SJCRH30 (cell line): ENCODE measurements at regions not wholly inside any gene's neighbourhood (a gene's known extent, or its start where the extent isn't known, plus 50 kb on each side); places are given as distances from the start of the nearest gene placed in this dataset.

ENCODE experiments used
- DNase-seq, 2 experiments: peaks; one replicate each; pipeline ENCODE4 v3.0.0-alpha.2; 2015 to 2020
- H3K27ac ChIP-seq: fragments of 250-450 bp; sonication (Bioruptor Pico); 2 replicates; pipeline ENCODE4 v1.5.1; 2020; ENCODE audit warnings: mild to moderate bottlenecking, moderate library complexity
- H3K27me3 ChIP-seq: fragments of 250-450 bp; sonication (Bioruptor Pico); 2 replicates; pipeline ENCODE4 v1.5.1; 2020; ENCODE audit warnings: mild to moderate bottlenecking, moderate library complexity
- H3K36me3 ChIP-seq: fragments of 250-450 bp; sonication (Bioruptor Pico); 2 replicates; pipeline ENCODE4 v1.5.1; 2020; ENCODE audit warnings: mild to moderate bottlenecking, moderate library complexity
- H3K4me1 ChIP-seq: fragments of 250-450 bp; sonication (Bioruptor Pico); 2 replicates; pipeline ENCODE4 v1.5.1; 2020; ENCODE audit warnings: mild to moderate bottlenecking, moderate library complexity
- H3K4me3 ChIP-seq: fragments of 250-450 bp; sonication (Bioruptor Pico); 2 replicates; pipeline ENCODE4 v1.5.1; 2020; ENCODE audit warnings: mild to moderate bottlenecking, moderate library complexity
- H3K9me3 ChIP-seq: fragments of 250-450 bp; sonication (Bioruptor Pico); replicated peaks from 2 replicates; pipeline ENCODE4 v1.5.1; 2020; ENCODE audit warnings: mild to moderate bottlenecking, moderate library complexity

DNA sequence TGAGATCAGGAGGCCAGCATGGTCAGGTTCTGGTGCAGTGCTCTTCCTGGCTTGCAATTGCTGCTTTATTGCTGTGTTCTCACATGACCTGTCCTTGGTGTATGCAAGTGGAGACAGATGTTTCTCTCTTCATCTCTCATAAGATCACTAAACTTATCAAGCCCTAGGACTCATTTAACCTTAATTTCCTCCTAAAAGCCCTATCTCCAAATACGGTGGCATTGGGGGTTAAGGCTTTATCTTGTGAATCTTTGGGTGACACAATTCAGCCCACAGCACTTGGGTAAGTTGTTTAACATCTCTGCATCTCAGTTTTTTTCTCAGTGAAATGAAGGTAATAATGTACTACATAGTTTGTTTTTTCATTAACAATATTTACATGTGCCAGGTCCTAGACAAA is 152.4 kb downstream of the RWDD3 start:
- Histone ChIP-seq H3K4me1 (no peaks in the 10 kb centered on the region), H3K36me3 (no peaks in the 10 kb centered on the region), H3K9me3 (no peaks in the 10 kb centered on the region), H3K27ac (no peak overlapping the region), H3K4me3 (no peak overlapping the region), H3K27me3 (peaks cover 4% of the 10 kb centered on the region; the same call in 1 of the 2 replicates)
- no peak for DNase-seq

DNA sequence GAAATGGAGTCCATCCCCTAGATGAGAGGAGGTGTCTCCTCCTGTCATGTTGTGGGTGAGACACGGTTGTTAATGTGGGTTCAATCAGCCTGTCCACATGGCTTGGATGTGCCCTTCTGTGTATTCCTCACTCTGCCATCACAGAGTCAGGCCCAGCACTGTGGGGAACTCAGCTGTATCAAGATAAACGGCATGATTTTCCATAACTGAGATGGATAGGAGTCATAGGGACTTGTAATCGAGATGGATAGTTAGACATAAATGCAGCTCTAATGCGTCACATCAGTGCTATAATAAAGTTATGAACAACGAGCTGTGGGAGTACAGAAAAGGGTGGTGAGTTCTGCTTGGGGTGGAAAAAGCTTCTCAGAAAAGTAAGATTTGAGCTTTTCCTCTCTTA is 152.9 kb downstream of the RWDD3 start:
- Histone ChIP-seq H3K4me3 (no peak overlapping the region), H3K36me3 (no peaks in the 10 kb centered on the region), H3K27me3 (no peaks in the 10 kb centered on the region; the same call in 1 of the 2 replicates), H3K27ac (no peak overlapping the region), H3K9me3 (no peaks in the 10 kb centered on the region), H3K4me1 (no peaks in the 10 kb centered on the region)
- no peak for DNase-seq

DNA sequence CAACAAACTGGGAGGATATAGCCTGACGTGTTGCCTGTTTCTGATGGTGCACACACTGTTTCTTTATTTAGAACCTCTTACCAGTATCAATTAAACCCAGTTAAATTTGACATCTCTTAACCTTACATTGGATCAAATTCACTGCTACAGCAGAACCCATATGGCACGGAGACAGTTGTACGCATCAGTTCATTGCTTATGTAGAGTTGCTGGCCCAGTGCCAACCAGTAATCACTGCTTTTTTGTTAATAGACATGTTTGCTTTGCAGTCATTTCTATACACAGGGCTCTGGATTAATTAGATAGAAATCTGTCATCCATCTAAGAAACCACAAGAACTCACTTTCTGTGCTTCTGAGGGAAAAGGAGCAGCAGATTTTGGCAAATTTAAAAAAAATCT is 154.0 kb downstream of the RWDD3 start:
- no peak overlapping the region for H3K4me3 ChIP-seq
- no peaks in the 10 kb centered on the region for H3K4me1 ChIP-seq
- no peaks in the 10 kb centered on the region for H3K36me3 ChIP-seq
- no peaks in the 10 kb centered on the region; the same call in 1 of the 2 replicates for H3K27me3 ChIP-seq
- H3K27ac ChIP-seq: no peak overlapping the region
- peak in 1 of 2 experiments; percentile 20 for DNase-seq
- no peaks in the 10 kb centered on the region for H3K9me3 ChIP-seq

DNA sequence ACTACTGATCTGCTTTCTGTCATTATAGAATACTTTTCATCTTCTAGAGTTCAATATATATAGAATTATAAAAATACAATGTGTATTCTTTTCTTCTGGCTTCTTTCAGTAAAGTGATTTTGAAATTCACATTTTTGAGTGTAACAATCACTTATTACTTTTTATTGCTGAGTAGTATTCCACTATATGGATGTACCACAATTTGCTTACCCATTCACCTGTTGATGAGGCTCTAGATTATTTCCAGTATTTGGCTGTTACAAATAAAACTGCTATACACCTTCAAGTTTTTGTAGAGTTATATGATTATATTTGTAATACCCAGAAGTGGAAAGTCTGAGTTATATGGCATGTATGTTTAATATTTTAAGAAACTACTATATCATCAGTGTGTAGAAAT is 159.4 kb downstream of the RWDD3 start:
- Histone ChIP-seq H3K36me3 (no peaks in the 10 kb centered on the region), H3K27me3 (0 out of 2 replicates have a peak, but pooled peaks cover 3% of the 10 kb centered on the region), H3K27ac (no peak overlapping the region), H3K4me1 (peaks cover 14% of the 10 kb centered on the region), H3K9me3 (peaks cover 3% of the 10 kb centered on the region; the same call in 1 of the 2 replicates), H3K4me3 (no peak overlapping the region)
- no peak for DNase-seq

DNA sequence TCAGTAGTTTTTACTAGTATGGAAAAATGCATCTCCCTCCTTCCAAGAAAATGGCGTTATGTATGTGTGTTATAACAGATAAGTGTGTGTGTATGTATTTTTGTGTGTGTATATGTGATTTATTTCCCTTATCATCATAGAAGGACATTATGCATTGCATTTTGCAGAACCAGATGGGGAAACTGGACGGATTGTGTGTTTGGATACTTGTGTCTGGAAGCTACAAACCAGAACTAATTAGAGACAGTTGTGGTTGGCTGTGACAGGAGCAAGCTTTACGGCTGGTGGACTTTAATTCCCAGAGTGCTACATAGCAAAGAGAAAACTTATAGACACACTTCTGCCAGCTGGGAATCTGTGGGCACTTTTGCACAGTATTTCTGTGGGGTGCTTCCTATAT is 162.5 kb downstream of the RWDD3 start:
- peak; percentile 31 to 63 for DNase-seq
- Histone ChIP-seq H3K9me3 (peaks cover 3% of the 10 kb centered on the region; the same call in 1 of the 2 replicates), H3K36me3 (no peaks in the 10 kb centered on the region), H3K4me1 (peaks cover 16% of the 10 kb centered on the region), H3K27me3 (0 out of 2 replicates have a peak, but pooled peaks cover 3% of the 10 kb centered on the region), H3K27ac (peak overlapping the region; percentile 44), H3K4me3 (no peak overlapping the region)

DNA sequence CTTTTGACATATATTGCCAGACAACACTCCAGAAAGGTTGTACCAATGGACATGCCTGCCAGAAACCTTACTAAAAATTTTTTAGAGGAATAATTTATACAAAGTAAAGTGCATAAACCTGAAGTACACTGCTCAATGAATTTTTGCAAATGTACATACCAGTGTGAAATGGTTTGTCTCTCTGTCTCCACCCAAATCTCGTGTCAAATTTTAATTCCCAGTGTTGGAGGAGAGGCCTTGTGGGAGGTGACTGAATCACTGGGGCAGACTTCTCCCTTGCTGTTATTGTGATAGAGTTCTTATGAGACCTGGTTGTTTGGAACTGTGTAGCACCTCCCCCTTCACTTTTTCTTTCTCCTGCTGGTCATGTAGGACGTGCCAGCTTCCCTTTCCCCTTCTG is 168.8 kb downstream of the RWDD3 start:
- H3K4me3 ChIP-seq: no peak overlapping the region
- 0 out of 2 replicates have a peak, but pooled peaks cover 3% of the 10 kb centered on the region for H3K27me3 ChIP-seq
- H3K9me3 ChIP-seq: no peaks in the 10 kb centered on the region
- no peak overlapping the region for H3K27ac ChIP-seq
- H3K4me1 ChIP-seq: 0 out of 2 replicates have a peak, but pooled peaks cover 2% of the 10 kb centered on the region
- H3K36me3 ChIP-seq: no peaks in the 10 kb centered on the region
- no peak for DNase-seq

DNA sequence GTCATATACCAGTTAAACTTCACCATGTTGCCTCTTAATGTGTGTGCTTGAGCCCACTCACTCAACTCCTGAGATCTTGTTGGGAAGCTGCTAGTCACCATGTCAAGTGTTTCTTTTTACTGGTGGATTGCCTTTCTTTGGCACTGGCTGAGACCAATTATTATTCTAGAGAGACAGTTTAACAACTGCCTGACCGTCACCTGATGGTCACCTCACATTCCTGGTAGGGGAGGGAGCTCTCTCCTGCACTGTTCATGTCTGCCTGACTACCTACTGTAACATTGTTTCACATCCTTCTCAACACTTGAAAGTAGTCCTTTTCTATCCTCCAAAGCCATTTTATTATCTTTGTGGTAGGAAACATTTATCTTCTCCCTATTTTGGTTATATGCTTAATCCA is 172.3 kb downstream of the RWDD3 start:
- H3K27me3 ChIP-seq: 0 out of 2 replicates have a peak, but pooled peaks cover 5% of the 10 kb centered on the region
- no peak overlapping the region for H3K27ac ChIP-seq
- H3K9me3 ChIP-seq: no peaks in the 10 kb centered on the region
- H3K4me1 ChIP-seq: no peaks in the 10 kb centered on the region
- no peak overlapping the region for H3K4me3 ChIP-seq
- no peaks in the 10 kb centered on the region for H3K36me3 ChIP-seq
- DNase-seq: no peak

DNA sequence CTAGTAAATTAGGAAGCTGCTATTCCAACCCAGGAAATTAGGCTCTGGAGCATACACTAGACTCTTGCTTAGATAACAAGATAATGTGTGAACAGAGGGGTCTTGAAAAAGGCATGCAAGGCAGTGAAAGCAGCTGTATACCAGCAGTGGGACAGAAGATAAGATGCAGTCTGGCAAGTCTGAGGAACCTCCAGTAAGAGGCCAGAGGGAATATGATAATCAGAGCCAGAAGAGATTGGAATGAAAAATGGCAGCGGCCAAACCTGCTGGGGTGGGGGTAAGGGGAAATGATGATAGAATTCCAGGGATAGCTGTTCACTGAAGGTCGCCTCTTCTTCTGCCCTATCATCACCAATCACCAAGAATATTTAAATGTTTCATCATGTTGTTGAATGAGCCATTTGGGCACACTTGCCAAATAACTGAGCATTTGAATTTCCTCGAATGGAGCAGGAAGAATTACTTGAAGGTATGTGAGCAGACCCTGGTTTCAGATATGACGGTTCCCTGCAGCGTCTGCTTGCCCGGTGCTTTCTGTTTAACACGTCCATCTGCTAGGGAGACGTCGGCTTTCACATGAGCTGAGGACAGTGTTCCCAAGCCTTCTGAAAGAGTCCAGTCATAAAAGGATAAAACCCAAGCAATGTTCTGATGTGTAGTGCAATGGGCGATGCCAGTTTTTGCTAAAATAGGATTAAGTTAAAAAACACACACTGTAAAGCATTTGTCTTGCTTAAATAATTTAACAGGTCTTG is 173.3 kb downstream of the RWDD3 start:
- Histone ChIP-seq H3K27ac (no peak overlapping the region), H3K27me3 (peaks cover 5% of the 10 kb centered on the region; the same call in 1 of the 2 replicates), H3K36me3 (no peaks in the 10 kb centered on the region), H3K4me3 (no peak overlapping the region), H3K9me3 (no peaks in the 10 kb centered on the region), H3K4me1 (no peaks in the 10 kb centered on the region)
- no peak for DNase-seq

- peaks cover 5% of the 10 kb centered on the region; the same call in 1 of the 2 replicates for H3K27me3 ChIP-seq
- no peak overlapping the region for H3K27ac ChIP-seq
- H3K4me1 ChIP-seq: no peaks in the 10 kb centered on the region
- H3K36me3 ChIP-seq: no peaks in the 10 kb centered on the region
- DNase-seq: no peak
- no peak overlapping the region for H3K4me3 ChIP-seq
- H3K9me3 ChIP-seq: no peaks in the 10 kb centered on the region
Observed at GRCh38 chr1:95407886-95408291, 173.9 kb downstream of the RWDD3 start.

GRCh38 chr1:95408507-95409136 is 174.6 kb downstream of the RWDD3 start:
- H3K27ac ChIP-seq: no peak overlapping the region
- DNase-seq: no peak
- no peaks in the 10 kb centered on the region for H3K36me3 ChIP-seq
- peaks cover 5% of the 10 kb centered on the region; the same call in 1 of the 2 replicates for H3K27me3 ChIP-seq
- H3K4me1 ChIP-seq: no peaks in the 10 kb centered on the region
- no peaks in the 10 kb centered on the region for H3K9me3 ChIP-seq
- H3K4me3 ChIP-seq: no peak overlapping the region

DNA sequence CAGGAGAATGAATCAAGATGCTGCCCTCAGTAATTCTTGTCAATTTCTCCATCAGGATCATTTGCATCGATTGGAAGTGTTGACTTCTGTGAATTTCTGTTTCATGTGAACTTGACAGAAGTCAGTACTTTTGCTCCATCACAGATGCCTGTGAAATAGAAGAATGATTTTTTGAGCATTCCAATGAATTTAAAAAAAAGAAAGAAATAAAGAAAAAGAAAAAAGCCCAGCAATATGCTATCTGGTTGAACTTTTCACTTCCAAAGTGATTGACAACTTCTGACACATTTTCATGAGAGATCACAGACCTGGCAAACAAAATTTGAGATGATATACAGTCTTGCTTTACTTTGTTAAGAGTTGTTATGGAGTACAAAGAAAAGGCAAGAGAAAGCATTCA is 175.3 kb downstream of the RWDD3 start:
- no peak for DNase-seq
- peaks cover 5% of the 10 kb centered on the region; the same call in 1 of the 2 replicates for H3K27me3 ChIP-seq
- H3K4me3 ChIP-seq: no peak overlapping the region
- H3K4me1 ChIP-seq: no peaks in the 10 kb centered on the region
- no peak overlapping the region for H3K27ac ChIP-seq
- H3K36me3 ChIP-seq: no peaks in the 10 kb centered on the region
- no peaks in the 10 kb centered on the region for H3K9me3 ChIP-seq

GRCh38 chr1:95409901-95410300 is 175.9 kb downstream of the RWDD3 start:
- H3K36me3 ChIP-seq: no peaks in the 10 kb centered on the region
- no peaks in the 10 kb centered on the region for H3K9me3 ChIP-seq
- no peak overlapping the region for H3K27ac ChIP-seq
- no peak overlapping the region for H3K4me3 ChIP-seq
- no peaks in the 10 kb centered on the region for H3K4me1 ChIP-seq
- DNase-seq: no peak
- H3K27me3 ChIP-seq: peaks cover 5% of the 10 kb centered on the region; the same call in 1 of the 2 replicates

- no peak for DNase-seq
- H3K4me1 ChIP-seq: no peaks in the 10 kb centered on the region
- H3K27ac ChIP-seq: no peak overlapping the region
- H3K36me3 ChIP-seq: no peaks in the 10 kb centered on the region
- H3K9me3 ChIP-seq: no peaks in the 10 kb centered on the region
- H3K27me3 ChIP-seq: no peaks in the 10 kb centered on the region; the same call in 1 of the 2 replicates
- no peak overlapping the region for H3K4me3 ChIP-seq
Observed at GRCh38 chr1:95415146-95415545, 181.1 kb downstream of the RWDD3 start.

GRCh38 chr1:95426772-95427171 is 192.8 kb downstream of the RWDD3 start:
- Histone ChIP-seq H3K9me3 (no peaks in the 10 kb centered on the region), H3K4me1 (no peaks in the 10 kb centered on the region), H3K4me3 (no peak overlapping the region), H3K27ac (no peak overlapping the region), H3K27me3 (no peaks in the 10 kb centered on the region), H3K36me3 (no peaks in the 10 kb centered on the region)
- no peak for DNase-seq

DNA sequence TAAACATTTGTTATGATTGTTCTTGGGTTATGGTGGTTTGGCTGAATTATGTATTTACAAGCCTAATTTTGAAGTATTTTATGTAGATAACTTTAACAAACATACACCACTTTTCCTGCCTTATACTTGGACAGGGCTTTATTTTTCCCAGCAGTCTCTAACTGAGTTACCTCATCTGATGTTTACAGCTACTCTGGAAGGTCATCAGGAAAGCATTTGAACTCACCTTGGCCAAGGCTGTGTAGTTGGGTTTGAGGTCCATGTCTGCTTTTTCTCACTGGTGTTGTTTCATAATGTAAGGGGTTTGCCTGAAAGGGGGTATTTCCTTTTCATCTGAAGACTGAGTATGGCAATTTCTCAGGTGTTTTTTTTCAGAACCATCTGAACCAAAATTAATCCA is 193.5 kb downstream of the RWDD3 start:
- H3K27me3 ChIP-seq: no peaks in the 10 kb centered on the region
- no peaks in the 10 kb centered on the region for H3K4me1 ChIP-seq
- H3K27ac ChIP-seq: no peak overlapping the region
- no peaks in the 10 kb centered on the region for H3K9me3 ChIP-seq
- DNase-seq: no peak
- H3K4me3 ChIP-seq: no peak overlapping the region
- no peaks in the 10 kb centered on the region for H3K36me3 ChIP-seq
